ENCODE measurements at regions not wholly inside any gene's neighbourhood (a gene's known extent, or its start where the extent isn't known, plus 50 kb on each side); places are given as distances from the start of the nearest gene placed in this dataset.

- Histone ChIP-seq H3K27ac (ENCODE audit: low read depth, low read length) (no peak overlapping the region), H3K9me3 (ENCODE audit: low read depth, low read length) (no peaks in the 10 kb centered on the region), H2AFZ (ENCODE audit: low read length) (no peak overlapping the region), H3K4me3 (ENCODE audit: insufficient read depth, low read length) (no peak overlapping the region), H3K79me2 (ENCODE audit: insufficient read depth, low read length) (no peaks in the 10 kb centered on the region), H3K27me3 (ENCODE audit: insufficient read depth, low read length) (peaks cover 19% of the 10 kb centered on the region), H3K4me1 (ENCODE audit: insufficient read depth, low read length) (no peaks in the 10 kb centered on the region), H3K36me3 (ENCODE audit: insufficient read depth, low read length) (no peaks in the 10 kb centered on the region), H3K4me2 (ENCODE audit: insufficient read depth, low read length) (no peak overlapping the region), H4K20me1 (ENCODE audit: insufficient read depth, low read length) (no peaks in the 10 kb centered on the region)
- TF ChIP-seq, protein P1, sequence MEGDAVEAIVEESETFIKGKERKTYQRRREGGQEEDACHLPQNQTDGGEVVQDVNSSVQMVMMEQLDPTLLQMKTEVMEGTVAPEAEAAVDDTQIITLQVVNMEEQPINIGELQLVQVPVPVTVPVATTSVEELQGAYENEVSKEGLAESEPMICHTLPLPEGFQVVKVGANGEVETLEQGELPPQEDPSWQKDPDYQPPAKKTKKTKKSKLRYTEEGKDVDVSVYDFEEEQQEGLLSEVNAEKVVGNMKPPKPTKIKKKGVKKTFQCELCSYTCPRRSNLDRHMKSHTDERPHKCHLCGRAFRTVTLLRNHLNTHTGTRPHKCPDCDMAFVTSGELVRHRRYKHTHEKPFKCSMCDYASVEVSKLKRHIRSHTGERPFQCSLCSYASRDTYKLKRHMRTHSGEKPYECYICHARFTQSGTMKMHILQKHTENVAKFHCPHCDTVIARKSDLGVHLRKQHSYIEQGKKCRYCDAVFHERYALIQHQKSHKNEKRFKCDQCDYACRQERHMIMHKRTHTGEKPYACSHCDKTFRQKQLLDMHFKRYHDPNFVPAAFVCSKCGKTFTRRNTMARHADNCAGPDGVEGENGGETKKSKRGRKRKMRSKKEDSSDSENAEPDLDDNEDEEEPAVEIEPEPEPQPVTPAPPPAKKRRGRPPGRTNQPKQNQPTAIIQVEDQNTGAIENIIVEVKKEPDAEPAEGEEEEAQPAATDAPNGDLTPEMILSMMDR (IDR thresholded peaks at IDR 0.05; ENCODE audit: extremely low read depth, low read depth, low read length) = no peak
- DNase-seq (ENCODE audit: insufficient read length, low spot score, missing footprints) = peak; percentile 22
Observed at GRCh38 chr11:70594606-70595005, 196.3 kb downstream of the CTTN start.

GRCh38 chr11:70595016-70595415 is 196.7 kb downstream of the CTTN start:
- no peaks in the 10 kb centered on the region for H3K36me3 ChIP-seq (ENCODE audit: insufficient read depth, low read length)
- peaks cover 19% of the 10 kb centered on the region for H3K27me3 ChIP-seq (ENCODE audit: insufficient read depth, low read length)
- no peak overlapping the region for H3K4me2 ChIP-seq (ENCODE audit: insufficient read depth, low read length)
- no peak overlapping the region for H3K27ac ChIP-seq (ENCODE audit: low read depth, low read length)
- no peak overlapping the region for H3K4me3 ChIP-seq (ENCODE audit: insufficient read depth, low read length)
- H3K79me2 ChIP-seq (ENCODE audit: insufficient read depth, low read length) = no peaks in the 10 kb centered on the region
- TF ChIP-seq, protein P1 (IDR thresholded peaks at IDR 0.05; ENCODE audit: extremely low read depth, low read depth, low read length) = no peak
- no peaks in the 10 kb centered on the region for H4K20me1 ChIP-seq (ENCODE audit: insufficient read depth, low read length)
- H3K9me3 ChIP-seq (ENCODE audit: low read depth, low read length) = no peaks in the 10 kb centered on the region
- no peak for DNase-seq (ENCODE audit: insufficient read length, low spot score, missing footprints)
- no peak overlapping the region for H2AFZ ChIP-seq (ENCODE audit: low read length)
- H3K4me1 ChIP-seq (ENCODE audit: insufficient read depth, low read length) = no peaks in the 10 kb centered on the region

- Histone ChIP-seq H3K79me2 (ENCODE audit: insufficient read depth, low read length) (no peaks in the 10 kb centered on the region), H3K4me2 (ENCODE audit: insufficient read depth, low read length) (no peak overlapping the region), H3K27ac (ENCODE audit: low read depth, low read length) (no peak overlapping the region), H2AFZ (ENCODE audit: low read length) (no peak overlapping the region), H3K27me3 (ENCODE audit: insufficient read depth, low read length) (peaks cover 15% of the 10 kb centered on the region), H3K4me3 (ENCODE audit: insufficient read depth, low read length) (no peak overlapping the region), H3K4me1 (ENCODE audit: insufficient read depth, low read length) (no peaks in the 10 kb centered on the region), H4K20me1 (ENCODE audit: insufficient read depth, low read length) (no peaks in the 10 kb centered on the region), H3K36me3 (ENCODE audit: insufficient read depth, low read length) (no peaks in the 10 kb centered on the region), H3K9me3 (ENCODE audit: low read depth, low read length) (no peaks in the 10 kb centered on the region)
- TF ChIP-seq, protein P1 (IDR thresholded peaks at IDR 0.05; ENCODE audit: extremely low read depth, low read depth, low read length) = no peak
- peak; percentile 82 for DNase-seq (ENCODE audit: insufficient read length, low spot score, missing footprints)
Observed at GRCh38 chr11:70595452-70595851, 197.1 kb downstream of the CTTN start.

DNA sequence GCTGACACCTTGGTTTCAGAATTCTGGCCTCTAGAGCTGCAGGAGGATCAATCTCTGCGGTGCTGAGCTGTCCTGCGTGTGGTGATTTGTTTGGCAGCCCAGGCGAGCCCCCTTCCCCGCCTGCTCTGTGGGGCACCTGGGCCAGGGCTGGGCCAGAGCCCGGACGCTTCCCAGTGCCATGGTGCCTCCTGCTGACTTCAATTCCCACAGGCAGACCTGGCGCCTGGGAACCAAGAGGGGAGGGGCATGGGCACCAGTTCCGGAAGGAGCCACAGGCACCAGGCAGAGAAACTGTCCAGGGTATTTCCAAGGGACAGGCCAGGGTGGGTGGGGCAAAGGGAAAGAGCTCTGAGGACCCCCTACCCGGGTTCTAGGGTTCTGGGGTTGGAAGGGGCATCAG is 197.8 kb downstream of the CTTN start:
- no peak overlapping the region for H3K4me2 ChIP-seq (ENCODE audit: insufficient read depth, low read length)
- H2AFZ ChIP-seq (ENCODE audit: low read length) = no peak overlapping the region
- no peaks in the 10 kb centered on the region for H4K20me1 ChIP-seq (ENCODE audit: insufficient read depth, low read length)
- no peaks in the 10 kb centered on the region for H3K9me3 ChIP-seq (ENCODE audit: low read depth, low read length)
- no peaks in the 10 kb centered on the region for H3K36me3 ChIP-seq (ENCODE audit: insufficient read depth, low read length)
- no peak overlapping the region for H3K4me3 ChIP-seq (ENCODE audit: insufficient read depth, low read length)
- TF ChIP-seq, protein P1 (IDR thresholded peaks at IDR 0.05; ENCODE audit: extremely low read depth, low read depth, low read length) = no peak
- H3K79me2 ChIP-seq (ENCODE audit: insufficient read depth, low read length) = no peaks in the 10 kb centered on the region
- H3K27me3 ChIP-seq (ENCODE audit: insufficient read depth, low read length) = peaks cover 15% of the 10 kb centered on the region
- H3K4me1 ChIP-seq (ENCODE audit: insufficient read depth, low read length) = no peaks in the 10 kb centered on the region
- no peak for DNase-seq (ENCODE audit: insufficient read length, low spot score, missing footprints)
- no peak overlapping the region for H3K27ac ChIP-seq (ENCODE audit: low read depth, low read length)

All from osteoblast (primary cell).